GM21367 (cell line): ENCODE measurements at regions not wholly inside any gene's neighbourhood (a gene's known extent, or its start where the extent isn't known, plus 50 kb on each side); places are given as distances from the start of the nearest gene placed in this dataset.
"Not testable (repeated sequence)": the region's sequence is repeated elsewhere in the genome, so short reads cannot be mapped to it uniquely, and the experiment has no call there.

Experiments used
- ATAC-seq: cut with Tn5 transposase; IDR thresholded peaks from one replicate; pipeline ENCODE4 v1.9.1; 2021; ENCODE audit not compliant: unreplicated experiment

- no peak for ATAC-seq
These were observed 242.7 kb upstream of the USP24 start for GRCh38 chr1:55457874-55458273.

DNA sequence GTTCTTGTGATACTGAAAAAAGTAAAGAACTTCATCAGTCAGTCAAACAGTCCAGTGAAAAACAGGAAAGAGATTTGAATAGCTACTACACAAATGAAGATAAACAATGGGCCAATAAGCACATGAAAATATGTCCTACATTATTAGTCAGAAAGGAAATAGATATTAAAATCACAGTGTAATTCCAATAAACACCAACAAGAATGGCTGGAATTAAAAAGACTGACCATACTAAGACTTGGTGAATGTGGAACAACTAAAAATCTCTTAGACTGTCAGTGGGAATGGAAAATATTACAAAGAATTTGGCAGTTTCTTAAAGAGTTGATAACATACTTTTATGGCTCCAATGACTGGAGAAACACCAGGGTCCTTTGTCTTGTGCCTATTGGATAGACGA lies 241.8 kb upstream of the USP24 start:
- no peak for ATAC-seq

DNA sequence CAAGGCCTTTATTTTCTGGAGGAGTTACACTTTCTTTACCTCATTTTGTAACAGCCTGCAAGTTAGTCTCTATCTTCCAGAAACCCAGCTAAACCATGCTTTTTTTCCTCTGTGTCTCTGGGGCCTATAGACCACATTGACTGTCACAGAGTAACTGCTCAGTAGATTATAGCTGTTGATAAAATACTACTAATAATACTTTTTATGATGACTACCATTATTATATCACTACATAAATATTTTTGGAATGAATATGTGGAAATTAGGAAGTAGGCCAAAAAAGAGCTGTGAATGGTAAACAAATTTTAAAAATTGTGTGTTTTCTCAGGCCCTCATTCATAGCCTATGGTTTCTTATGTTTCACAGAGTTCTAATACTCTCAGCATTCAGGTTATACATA lies 233.1 kb upstream of the USP24 start:
- no peak for ATAC-seq

DNA sequence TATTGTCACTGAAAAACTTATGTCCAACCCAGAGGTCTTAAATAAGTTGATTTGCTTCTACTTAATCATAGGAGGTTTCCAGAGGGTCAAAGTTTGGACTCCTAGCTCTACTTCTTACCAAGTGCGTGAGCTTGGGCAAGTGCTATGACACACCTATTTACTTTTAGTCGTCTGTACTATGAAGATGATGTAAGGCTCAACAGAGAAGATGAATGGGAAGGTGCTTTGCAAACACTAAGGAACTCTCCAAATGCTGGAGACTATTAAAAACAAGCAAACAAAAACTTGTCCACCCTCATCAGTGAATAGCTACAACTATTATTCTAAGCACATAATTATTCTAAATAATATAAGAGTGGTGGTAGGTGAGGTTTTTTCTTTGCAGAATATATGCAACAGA lies 232.3 kb upstream of the USP24 start:
- no peak for ATAC-seq

DNA sequence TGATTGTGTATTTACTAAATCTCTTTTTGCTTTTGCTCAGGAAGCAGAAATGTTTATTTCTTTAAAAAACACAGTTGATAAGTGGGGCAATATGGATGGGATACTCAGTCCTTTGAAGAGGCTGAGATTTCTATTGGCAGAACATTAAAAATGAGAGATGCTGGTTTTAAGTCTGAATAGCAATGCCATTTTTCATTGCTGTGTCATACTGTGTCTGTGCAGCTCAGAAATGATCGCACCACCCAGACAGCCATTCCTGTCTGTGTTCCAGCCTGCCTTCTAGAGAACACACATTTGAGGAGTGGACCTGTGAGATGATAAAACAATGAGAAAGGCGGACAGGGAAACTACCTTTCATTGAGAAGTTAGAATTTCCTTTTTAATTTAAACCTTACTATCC lies 231.2 kb upstream of the USP24 start:
- no peak for ATAC-seq

DNA sequence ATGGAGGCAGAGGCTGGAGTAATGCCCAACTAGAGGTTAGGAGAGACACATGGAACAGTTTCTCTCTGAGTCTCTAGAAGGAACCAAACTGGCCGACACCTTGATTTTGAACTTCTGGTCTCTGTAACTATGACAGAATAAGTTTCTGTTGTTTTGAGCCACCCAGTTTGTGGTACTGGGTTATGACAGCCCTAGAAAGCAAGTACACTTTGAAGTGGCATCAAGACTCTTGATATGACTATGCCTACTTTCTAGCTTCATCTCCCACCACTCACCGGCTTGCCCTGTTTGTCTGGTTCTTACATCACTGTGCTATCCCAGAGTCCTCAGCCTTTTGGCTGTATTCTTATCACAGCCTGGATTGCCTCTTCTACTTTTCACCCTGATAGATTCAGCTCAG lies 230.3 kb upstream of the USP24 start:
- no peak for ATAC-seq

DNA sequence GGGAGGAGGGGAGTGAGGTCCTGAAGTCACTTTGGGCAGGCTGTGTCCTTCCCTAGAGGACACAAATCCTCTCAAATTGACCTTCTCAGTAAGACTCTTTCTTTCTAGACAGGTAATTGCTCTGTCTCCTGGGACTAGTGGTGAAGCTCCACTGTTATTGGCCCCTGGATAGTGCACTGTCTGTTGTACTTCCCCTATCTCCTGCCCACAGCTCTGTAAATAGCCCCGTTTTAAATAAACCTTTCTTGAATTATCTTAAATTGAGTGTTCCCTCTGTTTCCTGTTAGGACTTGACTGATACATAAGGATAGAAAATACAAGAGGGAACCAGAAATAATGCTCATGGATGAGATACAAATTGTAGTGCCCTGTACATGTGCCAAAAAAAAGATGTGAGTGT lies 229.5 kb upstream of the USP24 start:
- ATAC-seq, result no peak

GRCh38 chr1:55443175-55443915 lies 228.2 kb upstream of the USP24 start:
- no peak for ATAC-seq

DNA sequence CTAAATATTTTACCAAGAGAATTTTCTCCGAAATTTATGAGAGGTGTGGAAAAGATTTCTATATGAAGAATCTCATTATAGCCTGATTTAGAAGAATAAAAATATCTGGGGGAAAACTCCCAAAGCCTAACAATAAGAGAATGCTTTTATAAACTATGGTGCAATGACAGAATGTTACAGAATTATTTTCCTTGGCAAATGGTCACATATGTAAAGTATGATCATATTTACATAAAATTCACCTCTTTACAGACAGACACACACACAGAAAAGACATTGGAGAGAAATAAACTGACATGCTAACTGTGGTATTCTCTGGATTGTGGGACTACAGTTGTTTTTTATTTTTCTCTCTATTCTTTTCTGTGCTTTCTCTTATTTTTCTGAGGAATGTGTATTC lies 226.3 kb upstream of the USP24 start:
- no peak for ATAC-seq

DNA sequence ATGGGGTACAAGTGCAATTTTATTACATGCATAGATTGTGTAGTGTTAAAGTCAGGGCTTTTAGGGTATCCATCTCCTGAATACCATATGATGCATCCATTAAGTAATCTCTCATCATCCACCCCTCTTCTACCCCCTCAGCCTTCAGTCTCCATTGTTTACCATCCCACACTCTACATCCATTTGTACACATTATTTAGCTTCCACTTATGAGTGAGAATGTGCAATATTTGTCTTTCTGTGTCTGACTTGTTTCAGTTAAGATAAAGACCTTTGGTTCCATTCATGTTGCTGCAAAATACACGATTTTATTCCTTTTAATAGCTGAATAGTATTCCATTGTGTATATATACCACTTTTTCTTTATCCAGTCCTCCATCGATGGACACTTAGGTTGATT lies 222.5 kb upstream of the USP24 start:
- no peak for ATAC-seq

DNA sequence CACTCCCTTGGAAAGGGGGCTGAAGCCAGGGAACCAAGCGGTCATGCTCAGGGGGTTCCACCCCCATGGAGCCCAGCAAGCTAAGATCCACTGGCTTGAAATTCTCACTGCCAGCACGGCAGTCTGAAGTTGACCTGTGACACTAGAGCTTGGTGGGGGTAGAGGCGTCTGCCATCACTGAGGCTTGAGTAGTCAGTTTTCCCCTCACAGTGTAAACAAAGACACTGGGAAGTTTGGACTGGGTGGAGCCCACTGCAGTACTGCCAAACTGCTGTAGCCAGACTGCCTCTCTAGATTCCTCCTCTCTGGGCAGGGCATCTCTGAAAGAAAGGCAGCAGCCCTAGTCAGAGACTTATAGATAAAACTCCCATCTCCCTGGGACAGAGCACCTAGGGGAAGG lies 215.6 kb upstream of the USP24 start:
- ATAC-seq, result not testable (repeated sequence)

DNA sequence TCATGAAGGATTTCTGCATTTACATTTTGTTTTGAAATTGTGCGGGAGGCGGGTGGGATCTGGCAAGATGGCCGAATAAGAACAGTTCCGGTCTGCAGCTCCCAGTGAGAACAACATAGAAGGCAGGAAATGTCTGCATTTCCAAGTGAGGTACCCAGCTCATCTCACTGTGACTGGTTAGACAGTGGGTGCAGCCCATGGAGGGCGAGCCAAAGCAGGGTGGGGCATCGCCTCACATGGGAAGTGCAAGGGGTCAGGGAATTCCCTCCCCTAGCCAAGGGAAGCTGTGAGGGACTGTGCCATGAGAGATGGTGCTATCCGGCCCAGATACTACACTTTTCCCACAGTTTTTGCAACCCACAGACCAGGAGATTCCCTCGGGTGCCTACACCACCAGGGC lies 215.0 kb upstream of the USP24 start:
- ATAC-seq, result not testable (repeated sequence)

DNA sequence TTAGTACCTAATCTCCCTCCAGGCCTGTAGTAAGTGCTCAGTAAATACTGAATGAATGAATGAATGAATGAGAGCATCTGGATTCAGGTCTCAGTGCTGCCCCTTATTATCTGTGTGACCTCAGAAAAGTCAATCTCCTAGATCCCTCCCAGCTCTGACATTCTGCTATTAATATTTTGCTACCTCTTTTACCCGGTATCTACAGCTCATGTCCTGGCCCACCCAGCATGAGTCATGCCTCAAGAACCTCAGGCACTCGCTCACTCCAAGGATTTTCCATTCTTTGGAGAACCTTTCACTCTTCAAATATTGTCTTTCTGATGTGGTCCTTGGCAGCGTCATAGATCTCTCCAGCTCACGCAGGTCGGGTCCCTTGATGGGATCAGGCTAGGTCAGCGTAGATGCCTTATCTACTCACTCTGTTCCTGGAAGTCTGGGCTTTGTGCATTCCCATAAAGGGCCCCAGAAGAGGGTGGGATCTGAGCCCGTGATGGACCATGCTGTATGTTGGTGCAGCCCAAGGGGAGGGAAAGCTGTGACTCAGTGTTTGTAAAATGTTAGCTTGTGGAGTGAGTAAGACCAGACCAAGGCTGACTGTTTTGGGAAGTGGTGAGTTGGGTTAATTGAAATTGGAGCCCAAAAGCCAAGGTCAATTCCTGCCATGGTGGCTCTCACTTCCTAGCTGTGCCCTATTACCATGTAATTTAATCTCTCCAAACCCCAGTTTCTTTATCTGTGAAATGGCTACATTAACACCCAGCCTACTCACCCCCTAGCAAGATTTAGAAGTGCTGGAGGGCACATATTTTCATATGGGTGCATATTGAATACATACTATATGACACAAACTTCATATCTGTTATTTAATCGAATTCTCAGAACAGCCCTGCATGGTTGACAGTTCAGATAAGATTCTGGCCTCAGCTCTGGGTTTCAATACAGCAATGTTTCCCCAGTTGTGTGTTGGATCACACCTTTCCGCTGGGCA lies 214.1 kb upstream of the USP24 start:
- no peak for ATAC-seq

DNA sequence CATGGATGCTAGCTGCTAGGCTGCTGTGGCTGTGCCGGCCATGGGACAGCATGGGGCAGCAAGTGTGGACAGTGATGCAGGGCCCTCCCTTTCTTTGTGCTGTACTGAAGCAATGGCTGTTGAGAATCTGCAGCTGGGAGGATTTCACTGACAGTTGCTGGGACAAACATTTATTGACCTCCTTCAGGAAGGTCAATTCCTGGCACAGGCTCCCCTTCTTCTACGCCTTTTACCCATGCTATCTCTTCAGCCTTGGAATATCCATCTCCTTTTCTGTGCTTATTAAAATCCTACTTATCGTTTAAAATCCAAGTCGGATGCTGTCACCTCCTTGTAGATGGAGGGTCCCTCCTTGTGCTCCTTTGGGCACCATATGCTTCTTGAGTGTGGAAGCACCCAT lies 213.1 kb upstream of the USP24 start:
- ATAC-seq, result no peak

DNA sequence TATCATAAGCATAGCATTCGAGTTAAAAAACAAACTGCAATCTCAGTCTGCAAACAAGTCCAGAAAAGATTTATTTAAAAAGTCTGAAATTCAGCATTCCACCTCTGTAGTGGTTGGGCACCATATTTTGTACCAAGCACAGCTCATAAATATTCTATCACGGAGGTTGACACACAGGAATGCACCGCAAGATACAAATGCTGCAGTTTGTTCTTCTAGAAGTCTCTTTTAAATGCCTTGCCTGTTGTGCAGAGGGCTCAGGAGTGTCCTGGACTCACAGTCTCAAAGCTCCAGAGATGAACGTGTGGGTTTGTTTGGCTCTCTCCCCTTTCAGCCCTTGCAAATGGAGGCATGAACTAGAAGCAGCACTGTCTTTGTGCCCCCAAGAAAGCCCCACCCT lies 212.4 kb upstream of the USP24 start:
- no peak for ATAC-seq

GRCh38 chr1:55426619-55427018 lies 211.5 kb upstream of the USP24 start:
- ATAC-seq, result no peak

GRCh38 chr1:55426156-55426555 lies 211.0 kb upstream of the USP24 start:
- no peak for ATAC-seq

DNA sequence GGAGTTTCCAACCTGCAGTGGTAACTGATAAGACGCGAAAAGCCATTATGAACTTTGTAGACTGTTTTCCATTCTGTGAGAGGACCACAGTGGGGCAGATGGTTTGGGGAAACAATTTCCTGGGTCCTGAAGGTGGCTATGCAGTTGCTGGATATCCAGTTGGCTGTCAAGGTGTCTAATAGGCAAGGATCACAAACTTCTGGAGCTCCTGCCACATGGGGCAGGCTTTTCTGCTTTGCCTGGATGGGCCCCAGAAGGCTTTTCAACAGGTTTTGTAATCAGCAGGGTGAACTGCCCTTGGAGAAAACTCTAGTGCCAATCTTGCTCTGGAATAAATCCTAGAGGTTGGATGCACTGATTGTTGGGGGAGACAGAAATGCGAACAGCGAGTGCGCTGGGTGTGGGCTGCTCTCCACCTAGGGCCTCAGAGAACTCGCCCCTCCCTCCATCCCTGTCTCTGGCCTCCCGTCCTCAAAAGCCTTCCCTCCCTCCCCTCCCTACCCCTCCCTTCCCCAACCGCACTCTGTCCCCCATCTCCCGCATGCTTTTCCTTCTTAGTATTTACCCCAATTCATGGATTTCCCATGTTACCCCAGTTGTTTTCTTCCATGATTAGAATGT lies 210.3 kb upstream of the USP24 start:
- ATAC-seq, result no peak

- no peak for ATAC-seq
These were observed 208.2 kb upstream of the USP24 start for GRCh38 chr1:55423376-55423775.

GRCh38 chr1:55420929-55421716 lies 206.0 kb upstream of the USP24 start:
- no peak for ATAC-seq

- no peak for ATAC-seq
These were observed 204.9 kb upstream of the USP24 start for GRCh38 chr1:55420026-55420425.
